PC-9 (cell line): ENCODE measurements at regions not wholly inside any gene's neighbourhood (a gene's known extent, or its start where the extent isn't known, plus 50 kb on each side); places are given as distances from the start of the nearest gene placed in this dataset.

Experiments
- CTCF ChIP-seq: fragments of 200-600 bp; sonication (generic); conservative IDR thresholded peaks from 2 replicates; pipeline ENCODE4 v1.6.1; 2017; ENCODE audit warnings: mixed run types, antibody characterized with exemption, mild to moderate bottlenecking, moderate library complexity
- EZH2 ChIP-seq: fragments of 200-600 bp; sonication (generic); IDR thresholded peaks from 2 replicates; pipeline ENCODE4 v1.8.0; 2017; ENCODE audit warnings: antibody characterized with exemption, low read depth

- TF ChIP-seq CTCF: no peak
- no peak for TF ChIP-seq EZH2
Observed at GRCh38 chr1:87739704-87740103, 411.0 kb downstream of the LMO4 start.
